ENCODE measurements at regions not wholly inside any gene's neighbourhood (a gene's known extent, or its start where the extent isn't known, plus 50 kb on each side); places are given as distances from the start of the nearest gene placed in this dataset.

DNA sequence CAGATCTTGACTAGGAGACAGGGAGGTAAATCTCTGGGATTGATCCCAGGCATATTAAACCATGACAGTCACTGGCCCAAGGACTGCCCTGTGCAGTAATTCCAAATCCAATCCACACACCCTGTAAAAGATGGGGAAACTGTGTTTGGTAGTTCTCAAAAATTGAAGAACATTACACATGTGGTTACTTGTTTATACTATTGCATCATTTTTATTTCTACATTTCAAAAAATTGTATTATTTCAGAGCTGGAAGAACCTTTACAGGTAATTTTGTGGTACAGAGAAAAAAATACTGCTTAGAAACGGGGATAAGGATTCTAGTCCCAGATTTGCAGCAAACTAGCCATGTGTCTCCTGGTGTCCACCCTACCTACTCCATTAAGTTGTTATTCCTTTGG is 400.5 kb downstream of the LRIG3 start:
- TF ChIP-seq, protein P1, sequence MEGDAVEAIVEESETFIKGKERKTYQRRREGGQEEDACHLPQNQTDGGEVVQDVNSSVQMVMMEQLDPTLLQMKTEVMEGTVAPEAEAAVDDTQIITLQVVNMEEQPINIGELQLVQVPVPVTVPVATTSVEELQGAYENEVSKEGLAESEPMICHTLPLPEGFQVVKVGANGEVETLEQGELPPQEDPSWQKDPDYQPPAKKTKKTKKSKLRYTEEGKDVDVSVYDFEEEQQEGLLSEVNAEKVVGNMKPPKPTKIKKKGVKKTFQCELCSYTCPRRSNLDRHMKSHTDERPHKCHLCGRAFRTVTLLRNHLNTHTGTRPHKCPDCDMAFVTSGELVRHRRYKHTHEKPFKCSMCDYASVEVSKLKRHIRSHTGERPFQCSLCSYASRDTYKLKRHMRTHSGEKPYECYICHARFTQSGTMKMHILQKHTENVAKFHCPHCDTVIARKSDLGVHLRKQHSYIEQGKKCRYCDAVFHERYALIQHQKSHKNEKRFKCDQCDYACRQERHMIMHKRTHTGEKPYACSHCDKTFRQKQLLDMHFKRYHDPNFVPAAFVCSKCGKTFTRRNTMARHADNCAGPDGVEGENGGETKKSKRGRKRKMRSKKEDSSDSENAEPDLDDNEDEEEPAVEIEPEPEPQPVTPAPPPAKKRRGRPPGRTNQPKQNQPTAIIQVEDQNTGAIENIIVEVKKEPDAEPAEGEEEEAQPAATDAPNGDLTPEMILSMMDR (IDR thresholded peaks at IDR 0.05; ENCODE audit: insufficient read depth, low read length, poor library complexity, severe bottlenecking), result no peak
- TF ChIP-seq EZH2phosphoT487 (conservative IDR thresholded peaks at IDR 0.05; ENCODE audit: low read length), result no peak
